ENCODE measurements at regions not wholly inside any gene's neighbourhood (a gene's known extent, or its start where the extent isn't known, plus 50 kb on each side); places are given as distances from the start of the nearest gene placed in this dataset.

- Mint-ChIP-seq H3K27me3 (ENCODE audit: unreplicated experiment) (no peaks in the 10 kb centered on the region), H3K9me3 (ENCODE audit: unreplicated experiment) (no peaks in the 10 kb centered on the region), H3K36me3 (ENCODE audit: unreplicated experiment) (no peaks in the 10 kb centered on the region), H3K4me3 (ENCODE audit: unreplicated experiment) (no peak overlapping the region), H3K27ac (ENCODE audit: unreplicated experiment) (no peak overlapping the region), H3K4me1 (ENCODE audit: low read depth, unreplicated experiment) (no peaks in the 10 kb centered on the region)
- no peak for TF ChIP-seq CTCF (IDR thresholded peaks at IDR 0.05; ENCODE audit: partially characterized antibody, unreplicated experiment)
- DNase-seq = no peak
These were observed 388.1 kb upstream of the GOT2 start for GRCh38 chr16:59122262-59122537.

- Mint-ChIP-seq H3K36me3 (ENCODE audit: unreplicated experiment) (no peaks in the 10 kb centered on the region), H3K27me3 (ENCODE audit: unreplicated experiment) (no peaks in the 10 kb centered on the region), H3K4me1 (ENCODE audit: low read depth, unreplicated experiment) (no peaks in the 10 kb centered on the region), H3K27ac (ENCODE audit: unreplicated experiment) (no peak overlapping the region), H3K4me3 (ENCODE audit: unreplicated experiment) (no peak overlapping the region), H3K9me3 (ENCODE audit: unreplicated experiment) (no peaks in the 10 kb centered on the region)
- TF ChIP-seq CTCF (IDR thresholded peaks at IDR 0.05; ENCODE audit: partially characterized antibody, unreplicated experiment) = no peak
- DNase-seq = no peak
These were observed 387.5 kb upstream of the GOT2 start for GRCh38 chr16:59121411-59122261.

- H3K36me3 Mint-ChIP-seq (ENCODE audit: unreplicated experiment) = no peaks in the 10 kb centered on the region
- DNase-seq = no peak
- H3K4me3 Mint-ChIP-seq (ENCODE audit: unreplicated experiment) = no peak overlapping the region
- no peaks in the 10 kb centered on the region for H3K9me3 Mint-ChIP-seq (ENCODE audit: unreplicated experiment)
- TF ChIP-seq CTCF (IDR thresholded peaks at IDR 0.05; ENCODE audit: partially characterized antibody, unreplicated experiment) = no peak
- no peak overlapping the region for H3K27ac Mint-ChIP-seq (ENCODE audit: unreplicated experiment)
- H3K4me1 Mint-ChIP-seq (ENCODE audit: low read depth, unreplicated experiment) = no peaks in the 10 kb centered on the region
- H3K27me3 Mint-ChIP-seq (ENCODE audit: unreplicated experiment) = peaks cover 4% of the 10 kb centered on the region
These were observed 382.6 kb upstream of the GOT2 start for GRCh38 chr16:59116744-59117143.

- DNase-seq = no peak
- Mint-ChIP-seq H3K9me3 (ENCODE audit: unreplicated experiment) (no peaks in the 10 kb centered on the region), H3K4me1 (ENCODE audit: low read depth, unreplicated experiment) (no peaks in the 10 kb centered on the region), H3K27ac (ENCODE audit: unreplicated experiment) (no peak overlapping the region), H3K4me3 (ENCODE audit: unreplicated experiment) (no peak overlapping the region), H3K36me3 (ENCODE audit: unreplicated experiment) (no peaks in the 10 kb centered on the region), H3K27me3 (ENCODE audit: unreplicated experiment) (peaks cover 4% of the 10 kb centered on the region)
- TF ChIP-seq CTCF (IDR thresholded peaks at IDR 0.05; ENCODE audit: partially characterized antibody, unreplicated experiment) = no peak
These were observed 380.7 kb upstream of the GOT2 start for GRCh38 chr16:59114790-59115189.

- Mint-ChIP-seq H3K27me3 (ENCODE audit: unreplicated experiment) (peaks cover 4% of the 10 kb centered on the region), H3K4me1 (ENCODE audit: low read depth, unreplicated experiment) (no peaks in the 10 kb centered on the region), H3K27ac (ENCODE audit: unreplicated experiment) (no peak overlapping the region), H3K36me3 (ENCODE audit: unreplicated experiment) (no peaks in the 10 kb centered on the region), H3K4me3 (ENCODE audit: unreplicated experiment) (no peak overlapping the region), H3K9me3 (ENCODE audit: unreplicated experiment) (no peaks in the 10 kb centered on the region)
- TF ChIP-seq CTCF (IDR thresholded peaks at IDR 0.05; ENCODE audit: partially characterized antibody, unreplicated experiment) = no peak
- DNase-seq = no peak
These were observed 379.0 kb upstream of the GOT2 start for GRCh38 chr16:59113004-59113670.

All from glutamatergic neuron (in vitro differentiated cells).